SK-N-SH (cell line): ENCODE measurements at regions not wholly inside any gene's neighbourhood (a gene's known extent, or its start where the extent isn't known, plus 50 kb on each side); places are given as distances from the start of the nearest gene placed in this dataset.

Experiments used
- ELF1 ChIP-seq: IDR thresholded peaks from 2 replicates; pipeline ENCODE4 v1.4.0; 2012
- EP300 ChIP-seq, 2 experiments: IDR thresholded peaks; 2 replicates each; pipeline versions ENCODE4 v1.4.0 to v1.6.1; 2012; ENCODE audit warnings: borderline replicate concordance in 1 of 2, low read depth in 1 of 2, low read length in 1 of 2
- EZH2phosphoT487 ChIP-seq: fragments of 200-600 bp; sonication (generic); IDR thresholded peaks from 2 replicates; pipeline ENCODE4 v1.6.1; 2017; ENCODE audit warnings: low read depth, mixed run types, mild to moderate bottlenecking, antibody characterized with exemption, moderate library complexity, borderline replicate concordance
- GABPA ChIP-seq: IDR thresholded peaks from 2 replicates; pipeline ENCODE4 v1.4.0; 2012; ENCODE audit warnings: low read depth, mild to moderate bottlenecking
- JUND ChIP-seq: IDR thresholded peaks from 2 replicates; pipeline ENCODE4 v1.4.0; 2012
- POLR2AphosphoS5 ChIP-seq: IDR thresholded peaks from 2 replicates; pipeline ENCODE4 v1.6.1; 2012; ENCODE audit warnings: low read depth, low read length
- RCOR1 ChIP-seq: fragments of 150-350 bp; IDR thresholded peaks from 2 replicates; pipeline ENCODE4 v1.6.1; 2017; ENCODE audit warnings: antibody characterized with exemption, low read length
- TF ChIP-seq, protein P1 (sequence below): fragments of 200-600 bp; sonication (generic); IDR thresholded peaks from 2 replicates; pipeline ENCODE4 v1.6.1; 2017; ENCODE audit warnings: antibody characterized with exemption, mild to moderate bottlenecking, moderate library complexity
- TF ChIP-seq, protein P2 (sequence below): IDR thresholded peaks from 2 replicates; pipeline ENCODE4; 2012

DNA sequence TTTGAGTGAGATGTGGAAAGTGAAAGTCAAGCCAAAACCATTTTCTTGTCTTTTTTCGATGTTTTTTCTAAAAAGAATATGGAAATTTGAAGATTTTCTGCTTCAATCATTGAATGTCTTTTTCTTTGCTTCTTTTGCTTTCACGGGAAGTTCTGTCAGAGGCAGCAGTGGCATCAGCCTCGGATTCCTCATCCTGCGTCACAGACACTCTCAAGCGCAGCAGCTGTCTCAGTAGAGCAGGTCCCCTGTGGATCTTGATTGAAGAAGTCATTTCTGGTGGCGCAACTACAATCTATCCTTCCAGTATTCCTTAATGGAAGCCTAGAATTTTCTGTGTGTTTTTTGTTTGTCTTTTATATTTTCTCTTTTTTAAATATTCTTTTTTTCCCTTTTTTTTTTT is 52.7 kb upstream of the NEIL3 start:
- TF ChIP-seq, protein P1, sequence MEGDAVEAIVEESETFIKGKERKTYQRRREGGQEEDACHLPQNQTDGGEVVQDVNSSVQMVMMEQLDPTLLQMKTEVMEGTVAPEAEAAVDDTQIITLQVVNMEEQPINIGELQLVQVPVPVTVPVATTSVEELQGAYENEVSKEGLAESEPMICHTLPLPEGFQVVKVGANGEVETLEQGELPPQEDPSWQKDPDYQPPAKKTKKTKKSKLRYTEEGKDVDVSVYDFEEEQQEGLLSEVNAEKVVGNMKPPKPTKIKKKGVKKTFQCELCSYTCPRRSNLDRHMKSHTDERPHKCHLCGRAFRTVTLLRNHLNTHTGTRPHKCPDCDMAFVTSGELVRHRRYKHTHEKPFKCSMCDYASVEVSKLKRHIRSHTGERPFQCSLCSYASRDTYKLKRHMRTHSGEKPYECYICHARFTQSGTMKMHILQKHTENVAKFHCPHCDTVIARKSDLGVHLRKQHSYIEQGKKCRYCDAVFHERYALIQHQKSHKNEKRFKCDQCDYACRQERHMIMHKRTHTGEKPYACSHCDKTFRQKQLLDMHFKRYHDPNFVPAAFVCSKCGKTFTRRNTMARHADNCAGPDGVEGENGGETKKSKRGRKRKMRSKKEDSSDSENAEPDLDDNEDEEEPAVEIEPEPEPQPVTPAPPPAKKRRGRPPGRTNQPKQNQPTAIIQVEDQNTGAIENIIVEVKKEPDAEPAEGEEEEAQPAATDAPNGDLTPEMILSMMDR, result no peak
- TF ChIP-seq GABPA, result no peak
- TF ChIP-seq, protein P2, sequence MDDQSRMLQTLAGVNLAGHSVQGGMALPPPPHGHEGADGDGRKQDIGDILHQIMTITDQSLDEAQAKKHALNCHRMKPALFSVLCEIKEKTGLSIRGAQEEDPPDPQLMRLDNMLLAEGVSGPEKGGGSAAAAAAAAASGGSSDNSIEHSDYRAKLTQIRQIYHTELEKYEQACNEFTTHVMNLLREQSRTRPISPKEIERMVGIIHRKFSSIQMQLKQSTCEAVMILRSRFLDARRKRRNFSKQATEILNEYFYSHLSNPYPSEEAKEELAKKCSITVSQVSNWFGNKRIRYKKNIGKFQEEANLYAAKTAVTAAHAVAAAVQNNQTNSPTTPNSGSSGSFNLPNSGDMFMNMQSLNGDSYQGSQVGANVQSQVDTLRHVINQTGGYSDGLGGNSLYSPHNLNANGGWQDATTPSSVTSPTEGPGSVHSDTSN, result no peak
- TF ChIP-seq EP300 (IDR thresholded peaks at IDR 0.05; ENCODE audit: borderline replicate concordance in 1 of 2, low read depth in 1 of 2, low read length in 1 of 2), result no peak
- TF ChIP-seq RCOR1, result no peak
- TF ChIP-seq ELF1, result no peak
- TF ChIP-seq POLR2AphosphoS5, result no peak
- no peak for TF ChIP-seq JUND
- no peak for TF ChIP-seq EZH2phosphoT487
